GM18517 (cell line): ENCODE measurements at regions not wholly inside any gene's neighbourhood (a gene's known extent, or its start where the extent isn't known, plus 50 kb on each side); places are given as distances from the start of the nearest gene placed in this dataset.

Source experiments
- ATAC-seq: cut with Tn5 transposase; IDR thresholded peaks from one replicate; pipeline ENCODE4 v1.9.1; 2021; ENCODE audit warnings: mild to moderate bottlenecking, moderate library complexity; ENCODE audit not compliant: unreplicated experiment

GRCh38 chr2:221270806-221271205, 301.3 kb downstream of the EPHA4 start:
- no peak for ATAC-seq

GRCh38 chr2:221272729-221273128, 299.4 kb downstream of the EPHA4 start:
- ATAC-seq = no peak

GRCh38 chr2:221276033-221276432, 296.1 kb downstream of the EPHA4 start:
- no peak for ATAC-seq

GRCh38 chr2:221276601-221277000, 295.5 kb downstream of the EPHA4 start:
- no peak for ATAC-seq

- no peak for ATAC-seq
Measured at GRCh38 chr2:221282386-221282785, 289.7 kb downstream of the EPHA4 start.

- no peak for ATAC-seq
Measured at GRCh38 chr2:221283896-221284545, 288.1 kb downstream of the EPHA4 start.

- no peak for ATAC-seq
Measured at GRCh38 chr2:221285148-221285547, 287.0 kb downstream of the EPHA4 start.

- ATAC-seq = no peak
Measured at GRCh38 chr2:221286406-221286805, 285.7 kb downstream of the EPHA4 start.

- no peak for ATAC-seq
Measured at GRCh38 chr2:221289389-221289788, 282.7 kb downstream of the EPHA4 start.

GRCh38 chr2:221289846-221290245, 282.3 kb downstream of the EPHA4 start:
- ATAC-seq = no peak

- no peak for ATAC-seq
Measured at GRCh38 chr2:221293949-221294742, 278.0 kb downstream of the EPHA4 start.

GRCh38 chr2:221304916-221305315, 267.2 kb downstream of the EPHA4 start:
- no peak for ATAC-seq

GRCh38 chr2:221308507-221309066, 263.5 kb downstream of the EPHA4 start:
- no peak for ATAC-seq

- no peak for ATAC-seq
Measured at GRCh38 chr2:221309892-221310583, 262.1 kb downstream of the EPHA4 start.

GRCh38 chr2:221310730-221311129, 261.4 kb downstream of the EPHA4 start:
- no peak for ATAC-seq

GRCh38 chr2:221312634-221313033, 259.5 kb downstream of the EPHA4 start:
- no peak for ATAC-seq

GRCh38 chr2:221314786-221315185, 257.3 kb downstream of the EPHA4 start:
- no peak for ATAC-seq

GRCh38 chr2:221318376-221319130, 253.6 kb downstream of the EPHA4 start:
- ATAC-seq = no peak

- no peak for ATAC-seq
Measured at GRCh38 chr2:221322741-221323140, 249.4 kb downstream of the EPHA4 start.

- no peak for ATAC-seq
Measured at GRCh38 chr2:221323513-221323912, 248.6 kb downstream of the EPHA4 start.

GRCh38 chr2:221330436-221330835, 241.7 kb downstream of the EPHA4 start:
- ATAC-seq = no peak
